H1 (cell line): ENCODE measurements at regions not wholly inside any gene's neighbourhood (a gene's known extent, or its start where the extent isn't known, plus 50 kb on each side); places are given as distances from the start of the nearest gene placed in this dataset.

ENCODE experiments used
- CREB1 ChIP-seq: IDR thresholded peaks from 2 replicates; pipeline ENCODE4 v1.6.1; 2012; ENCODE audit warnings: inconsistent platforms
- FOSL1 ChIP-seq: IDR thresholded peaks from 2 replicates; pipeline ENCODE4 v1.6.1; 2011; ENCODE audit warnings: mild to moderate bottlenecking, low read depth, low read length, moderate library complexity; ENCODE audit not compliant: insufficient read depth
- HDAC6 ChIP-seq: IDR thresholded peaks from one replicate; pipeline ENCODE4 v1.7.1; 2012; ENCODE audit warnings: low read depth, mild to moderate bottlenecking, inconsistent platforms, low read length, moderate library complexity
- KDM1A ChIP-seq: fragments of 200-600, 300-600 bp; sonication (generic); IDR thresholded peaks from 2 replicates; pipeline ENCODE4 v1.7.1; 2016; ENCODE audit warnings: mild to moderate bottlenecking, low read length, borderline replicate concordance
- POLR2AphosphoS5 ChIP-seq: IDR thresholded peaks from 2 replicates; pipeline ENCODE4 v1.6.1; 2011; ENCODE audit warnings: low read depth, low read length
- RFX5 ChIP-seq: IDR thresholded peaks from 2 replicates; pipeline ENCODE4 v1.6.1; 2011; ENCODE audit warnings: low read depth, low read length, improper control_type of control experiment, borderline replicate concordance
- RXRA ChIP-seq: IDR thresholded peaks from 2 replicates; pipeline ENCODE4 v1.6.1; 2011; ENCODE audit warnings: low read depth, mild to moderate bottlenecking, low read length, moderate library complexity; ENCODE audit not compliant: insufficient read depth
- SAP30 ChIP-seq: fragments of 300-600 bp; sonication (generic); IDR thresholded peaks from 2 replicates; pipeline ENCODE4 v1.7.1; 2012; ENCODE audit warnings: low read length, moderate library complexity, mild to moderate bottlenecking, inconsistent platforms; ENCODE audit not compliant: insufficient read depth, insufficient replicate concordance
- SIRT6 ChIP-seq: IDR thresholded peaks from one replicate; pipeline ENCODE4 v1.7.1; 2012; ENCODE audit warnings: low read length, inconsistent platforms
- TAF7 ChIP-seq: optimal IDR thresholded peaks from 2 replicates; pipeline ENCODE3; 2011; ENCODE audit warnings: low read depth, mild to moderate bottlenecking, inconsistent platforms, low read length, moderate library complexity, borderline replicate concordance
- TEAD4 ChIP-seq: IDR thresholded peaks from 2 replicates; pipeline ENCODE4 v1.6.1; 2012; ENCODE audit warnings: low read depth, low read length, inconsistent platforms, mixed read lengths
- TF ChIP-seq, protein P1 (sequence below): fragments of 300-600 bp; sonication (generic); IDR thresholded peaks from 2 replicates; pipeline ENCODE4 v1.7.1; 2012; ENCODE audit warnings: low read length, moderate library complexity, mild to moderate bottlenecking, inconsistent platforms; ENCODE audit not compliant: insufficient replicate concordance

DNA sequence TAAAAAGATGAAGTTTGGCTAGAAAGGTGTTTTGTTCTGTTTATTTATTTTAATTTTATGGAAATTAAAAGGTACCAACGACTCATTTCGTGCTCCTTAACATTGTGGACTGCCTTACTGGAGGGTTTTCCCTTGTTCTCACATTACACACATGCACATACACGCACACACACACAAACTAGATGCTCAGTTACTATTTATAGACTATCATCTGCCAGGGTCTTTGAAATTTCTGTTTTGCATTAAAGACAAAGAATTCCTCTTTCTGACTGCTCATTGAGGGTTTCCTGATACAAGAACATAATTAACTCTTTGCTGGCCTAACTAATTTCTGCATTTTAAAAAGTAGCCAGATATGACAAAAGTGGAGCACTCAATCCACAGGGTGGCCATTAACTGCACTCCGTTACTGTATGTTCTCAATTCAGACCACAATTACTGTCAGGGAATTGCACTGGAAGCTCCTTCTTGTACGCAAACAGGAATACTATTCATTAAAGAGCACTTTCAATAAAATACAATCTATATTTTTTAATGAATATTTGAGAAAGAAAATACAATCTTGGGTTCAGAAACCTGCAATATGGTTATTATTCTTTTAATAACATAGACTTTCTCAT lies 366.9 kb upstream of the GALNT5 start (continued):
- TF ChIP-seq, protein P1, sequence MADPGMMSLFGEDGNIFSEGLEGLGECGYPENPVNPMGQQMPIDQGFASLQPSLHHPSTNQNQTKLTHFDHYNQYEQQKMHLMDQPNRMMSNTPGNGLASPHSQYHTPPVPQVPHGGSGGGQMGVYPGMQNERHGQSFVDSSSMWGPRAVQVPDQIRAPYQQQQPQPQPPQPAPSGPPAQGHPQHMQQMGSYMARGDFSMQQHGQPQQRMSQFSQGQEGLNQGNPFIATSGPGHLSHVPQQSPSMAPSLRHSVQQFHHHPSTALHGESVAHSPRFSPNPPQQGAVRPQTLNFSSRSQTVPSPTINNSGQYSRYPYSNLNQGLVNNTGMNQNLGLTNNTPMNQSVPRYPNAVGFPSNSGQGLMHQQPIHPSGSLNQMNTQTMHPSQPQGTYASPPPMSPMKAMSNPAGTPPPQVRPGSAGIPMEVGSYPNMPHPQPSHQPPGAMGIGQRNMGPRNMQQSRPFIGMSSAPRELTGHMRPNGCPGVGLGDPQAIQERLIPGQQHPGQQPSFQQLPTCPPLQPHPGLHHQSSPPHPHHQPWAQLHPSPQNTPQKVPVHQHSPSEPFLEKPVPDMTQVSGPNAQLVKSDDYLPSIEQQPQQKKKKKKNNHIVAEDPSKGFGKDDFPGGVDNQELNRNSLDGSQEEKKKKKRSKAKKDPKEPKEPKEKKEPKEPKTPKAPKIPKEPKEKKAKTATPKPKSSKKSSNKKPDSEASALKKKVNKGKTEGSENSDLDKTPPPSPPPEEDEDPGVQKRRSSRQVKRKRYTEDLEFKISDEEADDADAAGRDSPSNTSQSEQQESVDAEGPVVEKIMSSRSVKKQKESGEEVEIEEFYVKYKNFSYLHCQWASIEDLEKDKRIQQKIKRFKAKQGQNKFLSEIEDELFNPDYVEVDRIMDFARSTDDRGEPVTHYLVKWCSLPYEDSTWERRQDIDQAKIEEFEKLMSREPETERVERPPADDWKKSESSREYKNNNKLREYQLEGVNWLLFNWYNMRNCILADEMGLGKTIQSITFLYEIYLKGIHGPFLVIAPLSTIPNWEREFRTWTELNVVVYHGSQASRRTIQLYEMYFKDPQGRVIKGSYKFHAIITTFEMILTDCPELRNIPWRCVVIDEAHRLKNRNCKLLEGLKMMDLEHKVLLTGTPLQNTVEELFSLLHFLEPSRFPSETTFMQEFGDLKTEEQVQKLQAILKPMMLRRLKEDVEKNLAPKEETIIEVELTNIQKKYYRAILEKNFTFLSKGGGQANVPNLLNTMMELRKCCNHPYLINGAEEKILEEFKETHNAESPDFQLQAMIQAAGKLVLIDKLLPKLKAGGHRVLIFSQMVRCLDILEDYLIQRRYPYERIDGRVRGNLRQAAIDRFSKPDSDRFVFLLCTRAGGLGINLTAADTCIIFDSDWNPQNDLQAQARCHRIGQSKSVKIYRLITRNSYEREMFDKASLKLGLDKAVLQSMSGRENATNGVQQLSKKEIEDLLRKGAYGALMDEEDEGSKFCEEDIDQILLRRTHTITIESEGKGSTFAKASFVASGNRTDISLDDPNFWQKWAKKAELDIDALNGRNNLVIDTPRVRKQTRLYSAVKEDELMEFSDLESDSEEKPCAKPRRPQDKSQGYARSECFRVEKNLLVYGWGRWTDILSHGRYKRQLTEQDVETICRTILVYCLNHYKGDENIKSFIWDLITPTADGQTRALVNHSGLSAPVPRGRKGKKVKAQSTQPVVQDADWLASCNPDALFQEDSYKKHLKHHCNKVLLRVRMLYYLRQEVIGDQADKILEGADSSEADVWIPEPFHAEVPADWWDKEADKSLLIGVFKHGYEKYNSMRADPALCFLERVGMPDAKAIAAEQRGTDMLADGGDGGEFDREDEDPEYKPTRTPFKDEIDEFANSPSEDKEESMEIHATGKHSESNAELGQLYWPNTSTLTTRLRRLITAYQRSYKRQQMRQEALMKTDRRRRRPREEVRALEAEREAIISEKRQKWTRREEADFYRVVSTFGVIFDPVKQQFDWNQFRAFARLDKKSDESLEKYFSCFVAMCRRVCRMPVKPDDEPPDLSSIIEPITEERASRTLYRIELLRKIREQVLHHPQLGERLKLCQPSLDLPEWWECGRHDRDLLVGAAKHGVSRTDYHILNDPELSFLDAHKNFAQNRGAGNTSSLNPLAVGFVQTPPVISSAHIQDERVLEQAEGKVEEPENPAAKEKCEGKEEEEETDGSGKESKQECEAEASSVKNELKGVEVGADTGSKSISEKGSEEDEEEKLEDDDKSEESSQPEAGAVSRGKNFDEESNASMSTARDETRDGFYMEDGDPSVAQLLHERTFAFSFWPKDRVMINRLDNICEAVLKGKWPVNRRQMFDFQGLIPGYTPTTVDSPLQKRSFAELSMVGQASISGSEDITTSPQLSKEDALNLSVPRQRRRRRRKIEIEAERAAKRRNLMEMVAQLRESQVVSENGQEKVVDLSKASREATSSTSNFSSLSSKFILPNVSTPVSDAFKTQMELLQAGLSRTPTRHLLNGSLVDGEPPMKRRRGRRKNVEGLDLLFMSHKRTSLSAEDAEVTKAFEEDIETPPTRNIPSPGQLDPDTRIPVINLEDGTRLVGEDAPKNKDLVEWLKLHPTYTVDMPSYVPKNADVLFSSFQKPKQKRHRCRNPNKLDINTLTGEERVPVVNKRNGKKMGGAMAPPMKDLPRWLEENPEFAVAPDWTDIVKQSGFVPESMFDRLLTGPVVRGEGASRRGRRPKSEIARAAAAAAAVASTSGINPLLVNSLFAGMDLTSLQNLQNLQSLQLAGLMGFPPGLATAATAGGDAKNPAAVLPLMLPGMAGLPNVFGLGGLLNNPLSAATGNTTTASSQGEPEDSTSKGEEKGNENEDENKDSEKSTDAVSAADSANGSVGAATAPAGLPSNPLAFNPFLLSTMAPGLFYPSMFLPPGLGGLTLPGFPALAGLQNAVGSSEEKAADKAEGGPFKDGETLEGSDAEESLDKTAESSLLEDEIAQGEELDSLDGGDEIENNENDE = no peak
- TF ChIP-seq SAP30 (no peak), CREB1 (no peak), TEAD4 (no peak), POLR2AphosphoS5 (no peak), RFX5 (no peak), RXRA (no peak), TAF7 (no peak), KDM1A (no peak), SIRT6 (no peak), FOSL1 (no peak), HDAC6 (no peak)
